ENCODE measurements at regions not wholly inside any gene's neighbourhood (a gene's known extent, or its start where the extent isn't known, plus 50 kb on each side); places are given as distances from the start of the nearest gene placed in this dataset.
A peak's percentile ranks its signal among the peaks of the same experiment; 100 is the strongest.

DNA sequence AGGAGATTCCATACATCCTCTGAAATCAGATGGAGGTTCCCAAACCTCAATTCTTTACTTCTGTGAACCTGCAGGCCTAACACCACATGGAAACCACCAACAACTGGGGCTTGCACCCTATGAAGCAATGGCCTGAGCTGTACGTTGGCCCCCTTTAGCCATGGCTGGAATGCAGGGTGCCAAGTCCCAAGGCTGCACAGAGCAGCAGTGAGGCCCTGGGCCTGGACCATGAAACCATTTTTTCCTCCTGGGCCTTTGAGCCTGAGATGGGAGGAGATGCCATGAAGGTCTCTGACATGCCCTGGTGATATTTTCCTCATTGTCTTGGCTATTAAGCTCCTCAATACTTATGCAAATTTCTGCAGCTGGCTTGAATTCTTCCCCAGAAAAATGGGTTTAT is 983.8 kb downstream of the CDH9 start:
- peaks cover 3% of the 10 kb centered on the region for H3K9me3 Mint-ChIP-seq
- no peaks in the 10 kb centered on the region for H3K27me3 Mint-ChIP-seq
- no peak for TF ChIP-seq CTCF (conservative IDR thresholded peaks at IDR 0.05)
- H3K4me1 Mint-ChIP-seq (ENCODE audit: unreplicated experiment), result no peaks in the 10 kb centered on the region
- H3K27ac Mint-ChIP-seq, result no peak overlapping the region
- H3K4me3 Mint-ChIP-seq, result no peak overlapping the region
- no peaks in the 10 kb centered on the region for H3K36me3 Mint-ChIP-seq
- no peak for DNase-seq (ENCODE audit: extremely low spot score, unreplicated experiment)

DNA sequence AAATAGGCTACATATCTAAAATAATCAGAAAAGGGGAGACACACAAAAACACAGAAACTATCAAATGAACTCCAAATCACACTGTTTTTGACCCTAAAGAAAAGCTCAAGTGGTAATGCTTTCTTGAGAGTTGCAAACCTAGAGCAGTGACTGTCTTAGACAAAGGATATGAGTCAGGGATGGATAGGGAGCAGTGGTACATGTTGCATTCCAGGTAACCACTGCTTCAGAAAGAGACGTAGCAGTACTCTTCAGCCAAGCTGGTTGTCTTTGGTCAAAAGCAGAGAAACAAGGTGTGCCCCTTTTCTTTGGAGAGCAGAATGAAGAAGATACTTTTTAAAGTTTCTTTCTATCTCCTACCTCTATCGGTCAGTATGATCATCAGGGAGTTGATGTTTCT is 1003.6 kb downstream of the CDH9 start:
- no peak for DNase-seq (ENCODE audit: extremely low spot score, unreplicated experiment)
- H3K4me3 Mint-ChIP-seq, result no peak overlapping the region
- H3K27me3 Mint-ChIP-seq, result no peaks in the 10 kb centered on the region
- no peaks in the 10 kb centered on the region for H3K36me3 Mint-ChIP-seq
- H3K4me1 Mint-ChIP-seq (ENCODE audit: unreplicated experiment), result no peaks in the 10 kb centered on the region
- no peaks in the 10 kb centered on the region for H3K9me3 Mint-ChIP-seq
- TF ChIP-seq CTCF (conservative IDR thresholded peaks at IDR 0.05), result no peak
- no peak overlapping the region for H3K27ac Mint-ChIP-seq

DNA sequence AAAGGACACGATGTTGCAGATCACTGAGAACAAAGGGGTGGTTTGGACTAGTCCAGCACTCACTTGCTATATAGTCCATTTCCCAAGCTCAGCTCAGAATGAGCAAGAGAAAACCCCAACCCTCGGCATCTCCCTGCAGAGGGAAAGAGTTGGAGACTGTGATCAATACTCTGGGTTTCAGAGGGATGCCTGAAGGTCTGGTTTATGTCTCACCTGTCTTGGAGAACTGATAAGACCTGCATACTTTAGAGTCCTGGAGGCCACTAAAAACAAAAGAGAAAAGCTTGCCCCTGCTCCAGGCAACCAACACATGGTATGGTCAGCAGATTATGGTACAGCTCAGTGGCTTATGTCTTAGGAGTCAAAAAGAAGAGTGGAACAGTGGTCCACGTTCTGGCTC is 1006.9 kb downstream of the CDH9 start:
- TF ChIP-seq CTCF (conservative IDR thresholded peaks at IDR 0.05), result no peak
- Mint-ChIP-seq H3K9me3 (no peaks in the 10 kb centered on the region), H3K27me3 (no peaks in the 10 kb centered on the region), H3K4me1 (ENCODE audit: unreplicated experiment) (no peaks in the 10 kb centered on the region), H3K36me3 (no peaks in the 10 kb centered on the region), H3K4me3 (no peak overlapping the region), H3K27ac (no peak overlapping the region)
- DNase-seq (ENCODE audit: extremely low spot score, unreplicated experiment), result no peak

GRCh38 chr5:26026044-26026443 is 1012.3 kb downstream of the CDH9 start:
- H3K4me1 Mint-ChIP-seq (ENCODE audit: unreplicated experiment), result no peaks in the 10 kb centered on the region
- TF ChIP-seq CTCF (conservative IDR thresholded peaks at IDR 0.05), result no peak
- H3K27me3 Mint-ChIP-seq, result no peaks in the 10 kb centered on the region
- H3K9me3 Mint-ChIP-seq, result no peaks in the 10 kb centered on the region
- H3K27ac Mint-ChIP-seq, result no peak overlapping the region
- DNase-seq (ENCODE audit: extremely low spot score, unreplicated experiment), result no peak
- H3K4me3 Mint-ChIP-seq, result no peak overlapping the region
- H3K36me3 Mint-ChIP-seq, result no peaks in the 10 kb centered on the region

GRCh38 chr5:26024774-26025173 is 1013.6 kb downstream of the CDH9 start:
- H3K9me3 Mint-ChIP-seq, result no peaks in the 10 kb centered on the region
- H3K4me3 Mint-ChIP-seq, result no peak overlapping the region
- TF ChIP-seq CTCF (conservative IDR thresholded peaks at IDR 0.05), result peak; percentile 72
- no peak overlapping the region for H3K27ac Mint-ChIP-seq
- H3K27me3 Mint-ChIP-seq, result no peaks in the 10 kb centered on the region
- DNase-seq (ENCODE audit: extremely low spot score, unreplicated experiment), result no peak
- no peaks in the 10 kb centered on the region for H3K36me3 Mint-ChIP-seq
- no peaks in the 10 kb centered on the region for H3K4me1 Mint-ChIP-seq (ENCODE audit: unreplicated experiment)

DNA sequence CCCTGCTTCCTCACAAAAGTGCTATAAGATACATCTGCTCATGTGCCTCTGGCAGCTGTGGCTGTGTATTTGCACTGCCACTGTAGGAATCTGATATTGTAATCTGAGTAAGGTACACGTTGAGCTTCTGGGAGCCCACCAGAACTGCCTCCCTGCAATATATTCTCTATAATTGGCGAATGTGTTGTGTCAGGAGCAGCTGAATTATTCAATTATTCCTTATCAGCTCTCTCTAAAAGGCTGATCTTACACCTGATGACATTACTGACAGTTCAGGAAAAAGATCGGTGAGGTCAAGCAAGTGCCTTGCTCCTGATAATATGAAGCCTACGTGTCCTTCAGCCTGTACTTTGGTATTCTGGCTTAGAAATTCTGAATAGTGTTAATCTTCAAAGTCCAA is 1015.0 kb downstream of the CDH9 start:
- Mint-ChIP-seq H3K36me3 (no peaks in the 10 kb centered on the region), H3K4me3 (no peak overlapping the region), H3K27me3 (no peaks in the 10 kb centered on the region), H3K27ac (no peak overlapping the region), H3K9me3 (no peaks in the 10 kb centered on the region), H3K4me1 (ENCODE audit: unreplicated experiment) (no peaks in the 10 kb centered on the region)
- no peak for DNase-seq (ENCODE audit: extremely low spot score, unreplicated experiment)
- no peak for TF ChIP-seq CTCF (conservative IDR thresholded peaks at IDR 0.05)

All from type B pancreatic cell (in vitro differentiated cells).